ENCODE measurements at regions not wholly inside any gene's neighbourhood (a gene's known extent, or its start where the extent isn't known, plus 50 kb on each side); places are given as distances from the start of the nearest gene placed in this dataset.

- TF ChIP-seq CTCF (IDR thresholded peaks at IDR 0.05) (no peak), ZFX (IDR thresholded peaks at IDR 0.05; ENCODE audit: borderline replicate concordance) (no peak)
- no peak overlapping the region for H3K27ac ChIP-seq
These were observed 360.4 kb downstream of the SLC4A3 start for GRCh38 chr2:219987830-219988229.

- H3K27ac ChIP-seq: no peak overlapping the region
- TF ChIP-seq CTCF (IDR thresholded peaks at IDR 0.05) (no peak), ZFX (IDR thresholded peaks at IDR 0.05; ENCODE audit: borderline replicate concordance) (no peak)
These were observed 362.3 kb downstream of the SLC4A3 start for GRCh38 chr2:219989744-219990143.

GRCh38 chr2:219991116-219991515, 363.7 kb downstream of the SLC4A3 start:
- no peak overlapping the region for H3K27ac ChIP-seq
- no peak for TF ChIP-seq ZFX (IDR thresholded peaks at IDR 0.05; ENCODE audit: borderline replicate concordance)
- no peak for TF ChIP-seq CTCF (IDR thresholded peaks at IDR 0.05)

GRCh38 chr2:219995399-219995798, 368.0 kb downstream of the SLC4A3 start:
- H3K27ac ChIP-seq: no peak overlapping the region
- TF ChIP-seq CTCF (IDR thresholded peaks at IDR 0.05) (no peak), ZFX (IDR thresholded peaks at IDR 0.05; ENCODE audit: borderline replicate concordance) (no peak)

- TF ChIP-seq CTCF (IDR thresholded peaks at IDR 0.05) (no peak), ZFX (IDR thresholded peaks at IDR 0.05; ENCODE audit: borderline replicate concordance) (no peak)
- H3K27ac ChIP-seq: no peak overlapping the region
These were observed 368.7 kb downstream of the SLC4A3 start for GRCh38 chr2:219995991-219996765.

GRCh38 chr2:219997341-219997851, 370.0 kb downstream of the SLC4A3 start:
- H3K27ac ChIP-seq: no peak overlapping the region
- TF ChIP-seq CTCF (IDR thresholded peaks at IDR 0.05) (peak; percentile 61), ZFX (IDR thresholded peaks at IDR 0.05; ENCODE audit: borderline replicate concordance) (no peak)

- H3K27ac ChIP-seq: no peak overlapping the region
- TF ChIP-seq ZFX (IDR thresholded peaks at IDR 0.05; ENCODE audit: borderline replicate concordance) (no peak), CTCF (IDR thresholded peaks at IDR 0.05) (no peak)
These were observed 370.7 kb downstream of the SLC4A3 start for GRCh38 chr2:219998107-219998506.

Data from 22Rv1 (cell line).